Endothelial cell of umbilical vein (primary cell): ENCODE measurements at regions not wholly inside any gene's neighbourhood (a gene's known extent, or its start where the extent isn't known, plus 50 kb on each side); places are given as distances from the start of the nearest gene placed in this dataset.

Experiments
- BruUV-seq: library from RNA; stranded (reverse); fragments of 400-500 nt; replicated peaks from 2 replicates; lab custom pipeline; 2021; lab: Mats Ljungman, UMichigan
- CTCF ChIA-PET: fragments of 300-600, 350-600 bp; sonication (Branson Sonifier 250); formaldehyde crosslinking; loops from one replicate; lab custom pipeline; 2021; ENCODE audit warnings: antibody characterized with exemption, inconsistent platforms; lab: Charles Lee
- POLR2A ChIA-PET: fragments of 300-600, 350-600 bp; sonication (Branson Sonifier 250); formaldehyde crosslinking; loops from one replicate; lab custom pipeline; 2021; ENCODE audit warnings: antibody characterized with exemption, inconsistent platforms; lab: Charles Lee
- DNase-seq: peaks from one replicate; pipeline ENCODE4 v3.0.0-alpha.2; 2011; ENCODE audit warnings: low read depth, low spot score
- FAIRE-seq: peaks from 2 replicates; lab custom pipeline; 2011; peaks lifted over from hg19 to GRCh38; lab: Jason Lieb, UNC
- H2AFZ ChIP-seq: 2 replicates; pipeline ENCODE4 v1.6.0; 2012; ENCODE audit warnings: low read depth, low read length, control low read depth, inconsistent platforms
- H3K27ac ChIP-seq: 2 replicates; pipeline ENCODE4 v1.5.1; 2011; ENCODE audit warnings: low read depth, mild to moderate bottlenecking, control low read depth, low read length, moderate library complexity; ENCODE audit not compliant: insufficient read depth
- H3K27me3 ChIP-seq, 2 experiments: 2 replicates each; pipeline versions ENCODE4 v1.6.0 to v1.6.1; 2011; ENCODE audit warnings: low read length in 2 of 2, mixed read lengths in 1 of 2; ENCODE audit not compliant: control insufficient read depth in 2 of 2, insufficient read depth in 2 of 2
- H3K36me3 ChIP-seq, 2 experiments: 2 replicates in 1 of 2; 3 replicates in 1 of 2; pipeline ENCODE4 v1.5.1; 2011; ENCODE audit warnings: low read length in 2 of 2, mild to moderate bottlenecking in 1 of 2, moderate library complexity in 1 of 2; ENCODE audit not compliant: control insufficient read depth in 2 of 2, insufficient read depth in 2 of 2; ENCODE audit errors: extremely low read depth in 1 of 2
- H3K4me1 ChIP-seq: 3 replicates; pipeline ENCODE4 v1.5.1; 2011; ENCODE audit warnings: mild to moderate bottlenecking, low read length; ENCODE audit not compliant: control insufficient read depth, insufficient read depth; ENCODE audit errors: extremely low read depth
- H3K4me2 ChIP-seq: 2 replicates; pipeline ENCODE4 v1.6.1; 2011; ENCODE audit warnings: low read length, control low read depth, mixed read lengths; ENCODE audit not compliant: insufficient read depth
- H3K4me3 ChIP-seq, 3 experiments: fragments of 200-600 bp in 1 of 3; sonication (generic), shearing (Covaris generic) in 1 of 3; replicated peaks in 1 of 3; 2 replicates each; pipeline ENCODE4 v1.5.1; 2011 to 2016; ENCODE audit warnings: control low read depth in 3 of 3, low read length in 3 of 3, mild to moderate bottlenecking in 2 of 3, inconsistent platforms in 1 of 3, low read depth in 1 of 3, moderate library complexity in 1 of 3; ENCODE audit not compliant: insufficient read depth in 1 of 3
- H3K79me2 ChIP-seq: 2 replicates; pipeline ENCODE4 v1.6.0; 2012; ENCODE audit warnings: low read length, inconsistent platforms; ENCODE audit not compliant: control insufficient read depth, insufficient read depth
- H3K9ac ChIP-seq: replicated peaks from 2 replicates; pipeline ENCODE3; 2011; ENCODE audit warnings: low read length, control low read depth; ENCODE audit not compliant: insufficient read depth; ENCODE audit errors: extremely low read depth
- H3K9me1 ChIP-seq: replicated peaks from 3 replicates; pipeline ENCODE4 v1.6.0; 2011; ENCODE audit warnings: mild to moderate bottlenecking, low read length; ENCODE audit not compliant: control insufficient read depth, insufficient read depth; ENCODE audit errors: extremely low read depth
- H3K9me3 ChIP-seq: replicated peaks from 2 replicates; pipeline ENCODE4 v1.5.1; 2012; ENCODE audit warnings: low read length, inconsistent platforms; ENCODE audit not compliant: control insufficient read depth, insufficient read depth
- H4K20me1 ChIP-seq: replicated peaks from 2 replicates; pipeline ENCODE3; 2011; ENCODE audit warnings: mild to moderate bottlenecking, low read length; ENCODE audit not compliant: control insufficient read depth, insufficient read depth; ENCODE audit errors: extremely low read depth
- CTCF ChIP-seq, 2 donors: IDR thresholded peaks; 1 replicate in 1 of 2; 2 replicates in 1 of 2; pipeline ENCODE4 v1.5.1; 2011; ENCODE audit warnings: low read length in 2 of 2, mild to moderate bottlenecking in 2 of 2, moderate library complexity in 2 of 2, control low read depth in 1 of 2, inconsistent platforms in 1 of 2, low read depth in 1 of 2; ENCODE audit not compliant: insufficient read depth in 1 of 2; ENCODE audit errors: extremely low read depth in 1 of 2
- EZH2 ChIP-seq: IDR thresholded peaks from 2 replicates; pipeline ENCODE4 v1.6.1; 2012; ENCODE audit warnings: borderline replicate concordance, low read depth, mild to moderate bottlenecking, moderate library complexity, low read length, inconsistent platforms; ENCODE audit not compliant: severe bottlenecking
- FOS ChIP-seq: IDR thresholded peaks from 2 replicates; pipeline ENCODE4 v1.6.1; 2011; ENCODE audit warnings: mild to moderate bottlenecking, low read length, moderate library complexity, borderline replicate concordance; ENCODE audit not compliant: insufficient read depth
- GATA2 ChIP-seq: IDR thresholded peaks from 2 replicates; pipeline ENCODE4 v1.7.0; 2011; ENCODE audit warnings: low read depth, mild to moderate bottlenecking, moderate library complexity, mixed read lengths, low read length; ENCODE audit not compliant: insufficient read length, insufficient read depth
- JUN ChIP-seq: IDR thresholded peaks from 2 replicates; pipeline ENCODE4 v1.6.1; 2011; ENCODE audit warnings: borderline replicate concordance, low read depth; ENCODE audit not compliant: insufficient read length, insufficient read depth
- MAX ChIP-seq: IDR thresholded peaks from 2 replicates; pipeline ENCODE4 v1.6.1; 2011; ENCODE audit not compliant: insufficient read depth, insufficient read length
- MYC ChIP-seq: IDR thresholded peaks from one replicate; pipeline ENCODE4 v1.6.1; 2011; ENCODE audit warnings: mild to moderate bottlenecking, low read depth, low read length
- POLR2A ChIP-seq: IDR thresholded peaks from 2 replicates; pipeline ENCODE4 v1.6.1; 2012; ENCODE audit warnings: low read depth, mild to moderate bottlenecking, control low read depth, low read length
- POLR2AphosphoS5 ChIP-seq: IDR thresholded peaks from 2 replicates; pipeline ENCODE4 v1.6.1; 2012; ENCODE audit warnings: low read depth, mild to moderate bottlenecking, control low read depth, low read length, moderate library complexity; ENCODE audit not compliant: insufficient read depth
- dilution Hi-C: fragments of 300-500 bp; cut with MboI; formaldehyde crosslinking; loops from one replicate; pipeline ENCODE4 v1.15.0; 2019; ENCODE audit warnings: low sequenced_read_pairs; ENCODE audit not compliant: extremely low pct_ligation_motif_present
- intact Hi-C: fragments of 100-400 bp; cut with micrococcal nuclease; formaldehyde crosslinking; loops from one replicate; pipeline ENCODE4 v1.10.0; 2022

- Histone ChIP-seq H4K20me1 (no peaks in the 10 kb centered on the region), H3K4me3 (no peak overlapping the region), H3K4me1 (peaks cover 10% of the 10 kb centered on the region), H2AFZ (no peak overlapping the region), H3K9ac (no peak overlapping the region), H3K36me3 (no peaks in the 10 kb centered on the region), H3K4me2 (no peak overlapping the region), H3K9me3 (no peaks in the 10 kb centered on the region), H3K27ac (no peak overlapping the region), H3K79me2 (peaks cover 7% of the 10 kb centered on the region), H3K9me1 (no peaks in the 10 kb centered on the region), H3K27me3 (no peaks in the 10 kb centered on the region)
- FAIRE-seq (no peak), DNase-seq (no peak)
- intact Hi-C loops (no loop called here), dilution Hi-C loops (no loop called here)
- no TSS peak for BruUV-seq
- CTCF ChIA-PET, result interaction anchor here (1.0 kb wide), 1 partner anchor 66 kb away, joined by 3 read pairs; no protein-coding TSS in a partner anchor
- POLR2A ChIA-PET, result no interaction called here
- TF ChIP-seq POLR2AphosphoS5, result no peak
- TF ChIP-seq EZH2, result no peak
- TF ChIP-seq CTCF (IDR thresholded peaks at IDR 0.05; ENCODE audit: extremely low read depth in 1 of 2, insufficient read depth in 1 of 2, low read depth in 1 of 2, low read length in 2 of 2), result no peak
- TF ChIP-seq MYC, result no peak
- TF ChIP-seq GATA2, result no peak
- TF ChIP-seq JUN, result no peak
- TF ChIP-seq MAX, result no peak
- TF ChIP-seq POLR2A, result no peak
- no peak for TF ChIP-seq FOS
These were observed 104.8 kb downstream of the NAV1 start for GRCh38 chr1:201643835-201644104.
